ENCODE measurements at regions not wholly inside any gene's neighbourhood (a gene's known extent, or its start where the extent isn't known, plus 50 kb on each side); places are given as distances from the start of the nearest gene placed in this dataset.

DNA sequence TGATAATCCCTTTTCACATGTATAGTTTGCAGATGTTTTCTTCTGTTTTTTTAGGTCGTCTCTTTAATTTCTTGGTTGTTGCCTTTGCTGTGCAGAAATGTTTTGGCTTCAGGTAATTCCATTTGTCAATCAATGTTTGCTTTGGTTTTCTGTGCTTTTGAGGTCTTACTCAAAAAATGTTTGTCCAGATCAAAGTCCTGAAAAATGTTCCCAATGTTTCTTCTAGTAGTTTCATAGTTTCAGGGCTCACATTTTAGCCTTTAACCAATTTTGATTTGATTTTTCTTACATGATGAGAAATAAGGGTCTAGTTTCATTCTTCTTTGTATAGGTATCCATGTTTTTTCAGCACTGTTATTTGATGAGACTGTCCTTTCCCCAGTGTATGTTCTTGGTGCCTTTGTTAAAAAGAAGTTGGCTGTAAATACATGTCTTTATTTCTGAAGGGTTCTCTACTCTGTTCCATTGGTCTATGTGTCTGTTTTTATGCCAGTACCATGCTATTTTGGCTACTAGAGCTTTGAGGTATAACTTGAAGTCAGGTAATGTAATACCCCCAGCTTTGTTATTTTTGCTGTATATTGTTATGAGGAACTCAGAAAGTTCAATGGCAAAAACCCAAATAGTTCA is 578.7 kb upstream of the SEL1L start:
- TF ChIP-seq, protein P1, sequence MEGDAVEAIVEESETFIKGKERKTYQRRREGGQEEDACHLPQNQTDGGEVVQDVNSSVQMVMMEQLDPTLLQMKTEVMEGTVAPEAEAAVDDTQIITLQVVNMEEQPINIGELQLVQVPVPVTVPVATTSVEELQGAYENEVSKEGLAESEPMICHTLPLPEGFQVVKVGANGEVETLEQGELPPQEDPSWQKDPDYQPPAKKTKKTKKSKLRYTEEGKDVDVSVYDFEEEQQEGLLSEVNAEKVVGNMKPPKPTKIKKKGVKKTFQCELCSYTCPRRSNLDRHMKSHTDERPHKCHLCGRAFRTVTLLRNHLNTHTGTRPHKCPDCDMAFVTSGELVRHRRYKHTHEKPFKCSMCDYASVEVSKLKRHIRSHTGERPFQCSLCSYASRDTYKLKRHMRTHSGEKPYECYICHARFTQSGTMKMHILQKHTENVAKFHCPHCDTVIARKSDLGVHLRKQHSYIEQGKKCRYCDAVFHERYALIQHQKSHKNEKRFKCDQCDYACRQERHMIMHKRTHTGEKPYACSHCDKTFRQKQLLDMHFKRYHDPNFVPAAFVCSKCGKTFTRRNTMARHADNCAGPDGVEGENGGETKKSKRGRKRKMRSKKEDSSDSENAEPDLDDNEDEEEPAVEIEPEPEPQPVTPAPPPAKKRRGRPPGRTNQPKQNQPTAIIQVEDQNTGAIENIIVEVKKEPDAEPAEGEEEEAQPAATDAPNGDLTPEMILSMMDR (IDR thresholded peaks at IDR 0.05), result no peak
- TF ChIP-seq EP300 (IDR thresholded peaks at IDR 0.05) (no peak), POLR2A (IDR thresholded peaks at IDR 0.05) (no peak), POLR2AphosphoS5 (IDR thresholded peaks at IDR 0.05) (no peak)

Measured in upper lobe of left lung (tissue), 4 donors.